ENCODE measurements at regions not wholly inside any gene's neighbourhood (a gene's known extent, or its start where the extent isn't known, plus 50 kb on each side); places are given as distances from the start of the nearest gene placed in this dataset.

GRCh38 chr2:10964052-10964790, 52.5 kb downstream of the KCNF1 start:
- TF ChIP-seq, protein P1, sequence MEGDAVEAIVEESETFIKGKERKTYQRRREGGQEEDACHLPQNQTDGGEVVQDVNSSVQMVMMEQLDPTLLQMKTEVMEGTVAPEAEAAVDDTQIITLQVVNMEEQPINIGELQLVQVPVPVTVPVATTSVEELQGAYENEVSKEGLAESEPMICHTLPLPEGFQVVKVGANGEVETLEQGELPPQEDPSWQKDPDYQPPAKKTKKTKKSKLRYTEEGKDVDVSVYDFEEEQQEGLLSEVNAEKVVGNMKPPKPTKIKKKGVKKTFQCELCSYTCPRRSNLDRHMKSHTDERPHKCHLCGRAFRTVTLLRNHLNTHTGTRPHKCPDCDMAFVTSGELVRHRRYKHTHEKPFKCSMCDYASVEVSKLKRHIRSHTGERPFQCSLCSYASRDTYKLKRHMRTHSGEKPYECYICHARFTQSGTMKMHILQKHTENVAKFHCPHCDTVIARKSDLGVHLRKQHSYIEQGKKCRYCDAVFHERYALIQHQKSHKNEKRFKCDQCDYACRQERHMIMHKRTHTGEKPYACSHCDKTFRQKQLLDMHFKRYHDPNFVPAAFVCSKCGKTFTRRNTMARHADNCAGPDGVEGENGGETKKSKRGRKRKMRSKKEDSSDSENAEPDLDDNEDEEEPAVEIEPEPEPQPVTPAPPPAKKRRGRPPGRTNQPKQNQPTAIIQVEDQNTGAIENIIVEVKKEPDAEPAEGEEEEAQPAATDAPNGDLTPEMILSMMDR (IDR thresholded peaks at IDR 0.05), result no peak
- DNase-seq (ENCODE audit: low spot score), result no peak
- H3K4me3 ChIP-seq, result no peak overlapping the region
- no peak overlapping the region for H3K27ac ChIP-seq

- Histone ChIP-seq H3K27ac (no peak overlapping the region), H3K4me3 (no peak overlapping the region)
- DNase-seq (ENCODE audit: low spot score), result no peak
- TF ChIP-seq, protein P1 (IDR thresholded peaks at IDR 0.05), result no peak
Measured at GRCh38 chr2:10965241-10965843, 53.6 kb downstream of the KCNF1 start.

GRCh38 chr2:10966056-10966455, 54.3 kb downstream of the KCNF1 start:
- no peak for DNase-seq (ENCODE audit: low spot score)
- Histone ChIP-seq H3K4me3 (no peak overlapping the region), H3K27ac (no peak overlapping the region)
- TF ChIP-seq, protein P1 (IDR thresholded peaks at IDR 0.05), result no peak

DNA sequence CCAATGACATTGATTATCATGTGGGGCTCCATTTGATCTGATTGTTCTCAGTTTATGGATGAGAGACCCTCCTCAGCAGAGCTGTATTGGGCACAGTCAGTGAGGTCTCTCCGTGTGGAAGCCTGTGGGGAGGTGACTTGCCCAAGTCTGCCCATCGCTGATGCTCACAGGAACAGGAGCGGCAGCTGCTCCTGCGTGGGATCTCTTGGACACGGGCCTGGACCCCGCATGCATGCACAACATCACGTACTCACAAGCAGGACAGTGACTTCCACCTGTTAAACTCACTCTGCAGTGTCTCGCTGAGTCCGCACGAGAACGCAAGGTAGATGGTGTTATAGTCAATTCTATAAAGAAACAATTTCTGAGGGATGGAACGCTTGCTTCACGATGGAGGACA, 55.0 kb downstream of the KCNF1 start:
- Histone ChIP-seq H3K27ac (no peak overlapping the region), H3K4me3 (no peak overlapping the region)
- DNase-seq (ENCODE audit: low spot score), result no peak
- TF ChIP-seq, protein P1 (IDR thresholded peaks at IDR 0.05), result no peak

DNA sequence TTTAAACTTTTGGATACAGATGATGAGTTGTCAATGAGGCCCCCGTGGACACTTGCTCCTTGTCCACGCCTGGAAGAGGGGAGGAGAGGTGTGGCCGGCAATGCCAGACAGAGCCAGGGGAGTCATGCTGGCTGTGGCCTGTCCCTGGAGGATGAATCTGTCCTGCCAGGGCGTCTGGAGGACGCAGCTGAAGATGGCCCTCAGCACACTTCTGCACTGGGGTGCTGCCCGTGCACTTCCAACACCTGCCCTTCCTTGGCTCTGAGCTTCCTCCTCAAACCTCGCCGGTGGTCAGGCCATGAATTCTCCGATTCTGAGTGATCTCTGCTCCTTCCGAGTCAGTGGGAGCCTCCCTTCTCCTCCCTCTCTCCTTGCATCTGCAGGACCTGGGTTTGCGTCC, 56.4 kb downstream of the KCNF1 start:
- no peak overlapping the region for H3K27ac ChIP-seq
- TF ChIP-seq, protein P1 (IDR thresholded peaks at IDR 0.05), result no peak
- H3K4me3 ChIP-seq, result no peak overlapping the region
- no peak for DNase-seq (ENCODE audit: low spot score)

GRCh38 chr2:10970666-10971065, 58.9 kb downstream of the KCNF1 start:
- Histone ChIP-seq H3K4me3 (no peak overlapping the region), H3K27ac (no peak overlapping the region)
- DNase-seq (ENCODE audit: low spot score), result no peak
- TF ChIP-seq, protein P1 (IDR thresholded peaks at IDR 0.05), result no peak
